ENCODE measurements at regions not wholly inside any gene's neighbourhood (a gene's known extent, or its start where the extent isn't known, plus 50 kb on each side); places are given as distances from the start of the nearest gene placed in this dataset.
"Not testable (repeated sequence)": the region's sequence is repeated elsewhere in the genome, so short reads cannot be mapped to it uniquely, and the experiment has no call there.

DNA sequence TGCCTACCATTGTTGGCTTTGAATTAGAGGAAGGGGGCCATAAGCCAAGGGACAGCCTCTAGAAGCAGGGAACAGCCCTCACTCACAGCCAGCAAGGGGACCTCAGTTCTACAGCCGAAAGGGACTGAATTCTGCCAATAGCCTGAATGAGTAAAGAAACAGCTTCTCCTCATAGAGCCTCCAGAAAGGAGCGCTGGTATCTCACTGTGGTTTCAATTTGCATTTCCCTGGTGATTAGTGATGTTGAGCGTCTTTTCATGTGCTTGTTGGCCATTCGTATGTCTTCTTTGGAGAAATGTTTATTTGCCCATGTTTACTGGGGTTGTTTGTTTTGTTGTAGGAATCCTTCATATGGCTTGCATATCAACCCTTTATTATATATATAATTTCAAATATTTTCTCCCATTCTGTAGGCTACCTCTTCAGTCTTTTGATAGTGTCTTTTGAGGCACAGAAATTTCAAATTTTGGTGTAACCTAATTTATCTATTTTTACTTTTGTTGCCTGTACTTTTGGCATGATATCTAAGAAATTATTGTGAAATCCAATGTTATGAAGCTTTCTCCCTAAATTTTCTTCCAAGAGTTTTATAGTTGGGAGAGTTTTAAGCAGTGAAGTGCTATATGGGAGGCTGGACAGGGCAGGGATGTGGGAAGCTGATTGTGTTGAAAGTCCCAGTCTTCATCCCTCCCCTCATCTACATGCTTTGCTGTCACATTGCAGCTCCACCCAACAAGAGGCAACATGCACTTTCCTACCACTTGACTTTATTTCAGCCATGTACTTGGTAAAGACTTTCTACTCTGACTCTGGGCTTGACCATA lies 57.1 kb upstream of the GPCPD1 start:
- TF ChIP-seq POLR2A (IDR thresholded peaks at IDR 0.05) (no peak), POLR2AphosphoS5 (IDR thresholded peaks at IDR 0.05; ENCODE audit: insufficient read depth in 1 of 2, low read depth in 1 of 2) (no peak)
- TF ChIP-seq, protein P1, sequence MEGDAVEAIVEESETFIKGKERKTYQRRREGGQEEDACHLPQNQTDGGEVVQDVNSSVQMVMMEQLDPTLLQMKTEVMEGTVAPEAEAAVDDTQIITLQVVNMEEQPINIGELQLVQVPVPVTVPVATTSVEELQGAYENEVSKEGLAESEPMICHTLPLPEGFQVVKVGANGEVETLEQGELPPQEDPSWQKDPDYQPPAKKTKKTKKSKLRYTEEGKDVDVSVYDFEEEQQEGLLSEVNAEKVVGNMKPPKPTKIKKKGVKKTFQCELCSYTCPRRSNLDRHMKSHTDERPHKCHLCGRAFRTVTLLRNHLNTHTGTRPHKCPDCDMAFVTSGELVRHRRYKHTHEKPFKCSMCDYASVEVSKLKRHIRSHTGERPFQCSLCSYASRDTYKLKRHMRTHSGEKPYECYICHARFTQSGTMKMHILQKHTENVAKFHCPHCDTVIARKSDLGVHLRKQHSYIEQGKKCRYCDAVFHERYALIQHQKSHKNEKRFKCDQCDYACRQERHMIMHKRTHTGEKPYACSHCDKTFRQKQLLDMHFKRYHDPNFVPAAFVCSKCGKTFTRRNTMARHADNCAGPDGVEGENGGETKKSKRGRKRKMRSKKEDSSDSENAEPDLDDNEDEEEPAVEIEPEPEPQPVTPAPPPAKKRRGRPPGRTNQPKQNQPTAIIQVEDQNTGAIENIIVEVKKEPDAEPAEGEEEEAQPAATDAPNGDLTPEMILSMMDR (IDR thresholded peaks at IDR 0.05) = no peak
- intact Hi-C loops (cut with DNase I) = no loop called here
- no peak overlapping the region for H3K27ac ChIP-seq
- no peaks in the 10 kb centered on the region for H3K9me3 ChIP-seq
- H3K4me1 ChIP-seq = peaks cover 7% of the 10 kb centered on the region
- no peaks in the 10 kb centered on the region for H3K27me3 ChIP-seq
- DNase-seq (ENCODE audit: extremely low spot score in 2 of 2) = no peak
- no peaks in the 10 kb centered on the region for H3K36me3 ChIP-seq
- H3K4me3 ChIP-seq = no peak overlapping the region

DNA sequence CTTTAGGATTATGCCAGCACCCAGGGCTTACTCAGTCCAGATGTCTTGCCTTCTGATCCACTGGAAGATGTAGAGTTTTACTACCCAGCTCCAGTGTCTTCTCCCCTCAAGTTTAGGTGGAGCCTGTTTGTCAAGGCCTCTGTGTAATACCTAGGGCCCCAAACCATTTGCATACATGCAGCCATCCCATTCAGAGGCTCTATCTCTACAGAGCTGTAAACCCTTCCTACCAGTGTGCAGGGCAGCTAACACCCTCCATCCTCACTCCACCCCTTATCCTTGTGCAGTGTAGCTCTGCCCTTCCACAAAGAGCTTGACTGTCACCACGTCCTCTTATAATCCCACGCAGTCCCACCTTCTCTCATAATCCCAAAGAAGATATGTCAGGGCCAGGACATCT lies 54.6 kb upstream of the GPCPD1 start:
- intact Hi-C loops (cut with DNase I) = no loop called here
- H3K9me3 ChIP-seq = no peaks in the 10 kb centered on the region
- H3K27me3 ChIP-seq = no peaks in the 10 kb centered on the region
- no peaks in the 10 kb centered on the region for H3K36me3 ChIP-seq
- no peak overlapping the region for H3K4me3 ChIP-seq
- DNase-seq (ENCODE audit: extremely low spot score in 2 of 2) = no peak
- no peak overlapping the region for H3K27ac ChIP-seq
- peaks cover 7% of the 10 kb centered on the region for H3K4me1 ChIP-seq
- TF ChIP-seq, protein P1 (IDR thresholded peaks at IDR 0.05) = no peak
- TF ChIP-seq POLR2AphosphoS5 (IDR thresholded peaks at IDR 0.05; ENCODE audit: insufficient read depth in 1 of 2, low read depth in 1 of 2) (no peak), POLR2A (IDR thresholded peaks at IDR 0.05) (no peak)

DNA sequence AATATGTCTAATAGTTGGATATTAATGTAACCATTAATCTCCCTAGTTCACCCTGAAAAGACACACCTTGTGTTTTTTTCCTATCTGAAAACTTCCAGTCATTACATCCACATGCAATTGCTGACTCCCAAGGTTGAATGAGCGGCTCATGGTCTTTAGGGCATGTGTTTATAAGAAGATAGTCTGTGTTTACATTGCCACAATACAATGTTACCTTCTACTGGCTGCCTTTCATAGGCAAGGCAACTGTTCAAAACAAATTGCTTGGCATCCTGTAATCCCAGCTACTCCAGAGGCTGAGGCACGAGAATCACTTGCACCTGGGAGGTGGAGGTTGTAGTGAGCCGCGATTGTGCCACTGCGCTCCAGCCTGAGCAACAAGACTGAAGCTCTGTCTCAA lies 52.6 kb upstream of the GPCPD1 start:
- DNase-seq (ENCODE audit: extremely low spot score in 2 of 2) = no peak
- H3K36me3 ChIP-seq = no peaks in the 10 kb centered on the region
- TF ChIP-seq POLR2AphosphoS5 (IDR thresholded peaks at IDR 0.05; ENCODE audit: insufficient read depth in 1 of 2, low read depth in 1 of 2) (no peak), POLR2A (IDR thresholded peaks at IDR 0.05) (no peak)
- TF ChIP-seq, protein P1 (IDR thresholded peaks at IDR 0.05) = no peak
- intact Hi-C loops (cut with DNase I) = no loop called here
- H3K27me3 ChIP-seq = no peaks in the 10 kb centered on the region
- no peaks in the 10 kb centered on the region for H3K9me3 ChIP-seq
- peaks cover 22% of the 10 kb centered on the region for H3K4me1 ChIP-seq
- H3K27ac ChIP-seq = no peak overlapping the region
- H3K4me3 ChIP-seq = no peak overlapping the region

DNA sequence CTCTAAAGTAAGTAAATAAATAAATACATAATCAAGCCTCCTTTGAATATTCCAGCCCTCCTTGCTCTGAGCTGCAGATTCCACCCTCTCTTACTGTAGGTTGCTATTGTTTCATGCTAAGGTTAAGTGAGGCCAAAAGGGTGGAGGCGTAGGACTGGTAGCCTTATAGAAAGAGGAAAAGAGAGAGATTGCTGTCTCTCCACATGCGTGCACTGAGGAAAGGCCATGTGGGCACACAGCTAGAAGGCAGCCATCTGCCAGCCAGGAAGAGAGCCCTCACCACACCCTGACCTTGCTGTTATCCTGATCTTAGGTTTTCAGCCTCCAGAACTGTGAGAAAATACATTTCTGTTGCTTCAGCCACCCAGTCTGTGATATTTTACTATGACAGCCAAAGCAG lies 52.0 kb upstream of the GPCPD1 start:
- intact Hi-C loops (cut with DNase I) = no loop called here
- Histone ChIP-seq H3K36me3 (no peaks in the 10 kb centered on the region), H3K4me3 (no peak overlapping the region), H3K27me3 (no peaks in the 10 kb centered on the region), H3K27ac (no peak overlapping the region), H3K4me1 (peaks cover 22% of the 10 kb centered on the region), H3K9me3 (no peaks in the 10 kb centered on the region)
- DNase-seq (ENCODE audit: extremely low spot score in 2 of 2) = no peak
- TF ChIP-seq POLR2AphosphoS5 (IDR thresholded peaks at IDR 0.05; ENCODE audit: insufficient read depth in 1 of 2, low read depth in 1 of 2) (no peak), POLR2A (IDR thresholded peaks at IDR 0.05) (no peak)
- TF ChIP-seq, protein P1 (IDR thresholded peaks at IDR 0.05) = no peak

DNA sequence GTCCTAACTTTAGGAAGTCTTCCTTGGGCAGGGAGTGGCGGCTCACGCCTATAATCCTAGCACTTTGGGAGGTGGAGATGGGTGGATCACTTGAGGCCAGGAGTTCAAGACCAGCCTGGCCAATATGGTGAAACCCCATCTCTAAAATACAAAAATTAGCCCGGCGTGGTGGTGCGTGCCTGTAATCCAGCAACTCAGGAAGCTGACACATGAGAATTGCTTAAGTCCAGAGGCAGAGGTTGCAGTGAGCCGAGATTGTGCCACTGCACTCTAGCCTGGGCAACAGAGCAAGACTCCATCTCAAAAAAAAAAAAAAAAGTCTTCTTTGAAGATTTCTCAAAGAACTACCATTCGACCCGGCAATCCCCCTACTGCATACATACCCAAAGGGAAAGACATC lies 50.0 kb upstream of the GPCPD1 start:
- H3K4me1 ChIP-seq = peaks cover 31% of the 10 kb centered on the region
- H3K36me3 ChIP-seq; H3K27me3 ChIP-seq; H3K27ac ChIP-seq; H3K4me3 ChIP-seq; intact Hi-C loops (cut with DNase I); H3K9me3 ChIP-seq; DNase-seq (ENCODE audit: extremely low spot score in 2 of 2): not testable (repeated sequence)

All from vagina (tissue), 2 donors.